H9 (cell line): ENCODE measurements at regions not wholly inside any gene's neighbourhood (a gene's known extent, or its start where the extent isn't known, plus 50 kb on each side); places are given as distances from the start of the nearest gene placed in this dataset.

Experiments used
- DNase-seq: peaks from one replicate; pipeline ENCODE4 v3.0.0-alpha.2; 2017
- H2AFZ ChIP-seq: one replicate; pipeline ENCODE4 v1.6.1; 2013; ENCODE audit warnings: mild to moderate bottlenecking, low read length, control low read depth, moderate library complexity
- H2AK5ac ChIP-seq: 2 replicates; pipeline ENCODE4 v1.6.1; 2013; ENCODE audit warnings: low read length, control low read depth, mixed read lengths; ENCODE audit not compliant: insufficient read length
- H2BK120ac ChIP-seq: one replicate; pipeline ENCODE4 v1.6.1; 2013; ENCODE audit warnings: low read depth, mild to moderate bottlenecking, low read length, control low read depth, inconsistent platforms; ENCODE audit not compliant: poor library complexity, severe bottlenecking
- H2BK12ac ChIP-seq: 2 replicates; pipeline ENCODE4 v1.6.1; 2013; ENCODE audit warnings: low read length, control low read depth, mixed read lengths, low read depth; ENCODE audit not compliant: insufficient read length
- H2BK15ac ChIP-seq: 2 replicates; pipeline ENCODE4 v1.6.1; 2013; ENCODE audit warnings: low read depth, low read length, control low read depth
- H2BK20ac ChIP-seq: one replicate; pipeline ENCODE4 v1.6.1; 2013; ENCODE audit warnings: low read depth, mild to moderate bottlenecking, low read length, control low read depth, inconsistent platforms; ENCODE audit not compliant: poor library complexity, severe bottlenecking
- H2BK5ac ChIP-seq: 2 replicates; pipeline ENCODE4 v1.6.1; 2013; ENCODE audit warnings: low read length, control low read depth, mixed read lengths; ENCODE audit not compliant: insufficient read length
- H3K14ac ChIP-seq: 2 replicates; pipeline ENCODE4 v1.6.1; 2013; ENCODE audit warnings: low read length, control low read depth; ENCODE audit not compliant: insufficient read depth
- H3K18ac ChIP-seq: 2 replicates; pipeline ENCODE4 v1.6.1; 2013; ENCODE audit warnings: low read depth, mild to moderate bottlenecking, mixed read lengths, low read length, control low read depth; ENCODE audit not compliant: insufficient read length
- H3K23ac ChIP-seq: 2 replicates; pipeline ENCODE4 v1.6.1; 2013; ENCODE audit warnings: low read length, control low read depth, mixed read lengths, low read depth; ENCODE audit not compliant: insufficient read length
- H3K23me2 ChIP-seq: 2 replicates; pipeline ENCODE4 v1.6.1; 2013; ENCODE audit warnings: low read depth, mild to moderate bottlenecking, mixed read lengths, low read length, control low read depth; ENCODE audit not compliant: insufficient read length, poor library complexity, severe bottlenecking
- H3K27ac ChIP-seq: 2 replicates; pipeline ENCODE4 v1.5.1; 2013; ENCODE audit warnings: low read length, control low read depth, mixed read lengths, low read depth; ENCODE audit not compliant: insufficient read length
- H3K27me3 ChIP-seq: 2 replicates; pipeline ENCODE4 v1.6.1; 2013; ENCODE audit warnings: low read length, control low read depth, inconsistent platforms; ENCODE audit not compliant: insufficient read depth
- H3K4ac ChIP-seq: 2 replicates; pipeline ENCODE4 v1.6.1; 2013; ENCODE audit warnings: low read depth, mild to moderate bottlenecking, control low read depth, inconsistent platforms, low read length, moderate library complexity
- H3K4me1 ChIP-seq: 2 replicates; pipeline ENCODE4 v1.6.1; 2013; ENCODE audit warnings: low read length, control low read depth, inconsistent platforms; ENCODE audit not compliant: insufficient read depth
- H3K4me2 ChIP-seq: 2 replicates; pipeline ENCODE4 v1.6.1; 2013; ENCODE audit warnings: low read length, control low read depth, mixed read lengths; ENCODE audit not compliant: insufficient read length, insufficient read depth
- H3K56ac ChIP-seq: 2 replicates; pipeline ENCODE4 v1.6.1; 2013; ENCODE audit warnings: low read depth, mild to moderate bottlenecking, mixed read lengths, low read length, control low read depth; ENCODE audit not compliant: insufficient read length
- H3K79me1 ChIP-seq: 2 replicates; pipeline ENCODE4 v1.6.1; 2013; ENCODE audit warnings: low read depth, mild to moderate bottlenecking, moderate library complexity, low read length, control low read depth, inconsistent platforms; ENCODE audit not compliant: insufficient read depth, poor library complexity, severe bottlenecking
- H3K79me2 ChIP-seq: 2 replicates; pipeline ENCODE4 v1.6.1; 2013; ENCODE audit warnings: low read length, control low read depth, inconsistent platforms; ENCODE audit not compliant: insufficient read depth
- H3K9ac ChIP-seq: 2 replicates; pipeline ENCODE4 v1.6.1; 2013; ENCODE audit warnings: low read length, control low read depth, mixed read lengths; ENCODE audit not compliant: insufficient read length; ENCODE audit errors: extremely low read depth
- H3K9me3 ChIP-seq: one replicate; pipeline ENCODE4 v1.6.1; 2013; ENCODE audit warnings: low read depth, low read length, inconsistent platforms; ENCODE audit not compliant: control insufficient read depth
- H3T11ph ChIP-seq: one replicate; pipeline ENCODE4 v1.6.1; 2013; ENCODE audit warnings: mild to moderate bottlenecking, low read length, control low read depth, inconsistent platforms
- H4K20me1 ChIP-seq: one replicate; pipeline ENCODE4 v1.6.1; 2013; ENCODE audit not compliant: control insufficient read depth, insufficient read length, insufficient read depth
- H4K5ac ChIP-seq: 2 replicates; pipeline ENCODE4 v1.6.1; 2013; ENCODE audit warnings: low read depth, mild to moderate bottlenecking, mixed read lengths, low read length, control low read depth; ENCODE audit not compliant: insufficient read length
- H4K8ac ChIP-seq: replicated peaks from 2 replicates; pipeline ENCODE4 v1.6.1; 2013; ENCODE audit warnings: low read length, control low read depth, mixed read lengths, low read depth; ENCODE audit not compliant: insufficient read length
- H4K91ac ChIP-seq: 2 replicates; pipeline ENCODE4 v1.6.1; 2013; ENCODE audit warnings: low read depth, mild to moderate bottlenecking, moderate library complexity, mixed read lengths, low read length, control low read depth; ENCODE audit not compliant: insufficient read length
- H3K27ac Mint-ChIP-seq, 3 experiments: 2 replicates in 2 of 3; 3 replicates in 1 of 3; pipeline ENCODE4 v1.8.0; 2020 to 2021; ENCODE audit warnings: mixed read lengths in 3 of 3, mild to moderate bottlenecking in 1 of 3, moderate library complexity in 1 of 3
- H3K27me3 Mint-ChIP-seq: 2 replicates; pipeline ENCODE4 v1.8.0; 2021; ENCODE audit warnings: low read depth, mild to moderate bottlenecking, moderate library complexity, mixed read lengths
- H3K36me3 Mint-ChIP-seq, 3 experiments: 2 replicates in 2 of 3; 3 replicates in 1 of 3; pipeline ENCODE4 v1.8.0; 2020 to 2021; ENCODE audit warnings: low read depth in 3 of 3, mixed read lengths in 3 of 3; ENCODE audit not compliant: insufficient read depth in 1 of 3
- H3K4me1 Mint-ChIP-seq, 2 experiments: 2 replicates each; pipeline ENCODE4 v1.8.0; 2020; ENCODE audit warnings: mixed read lengths in 2 of 2
- H3K4me3 Mint-ChIP-seq, 2 experiments: 2 replicates in 1 of 2; 3 replicates in 1 of 2; pipeline ENCODE4 v1.8.0; 2020 to 2021; ENCODE audit warnings: mild to moderate bottlenecking in 2 of 2, mixed read lengths in 2 of 2, moderate library complexity in 1 of 2
- H3K9me3 Mint-ChIP-seq, 2 experiments: 2 replicates in 1 of 2; 3 replicates in 1 of 2; pipeline ENCODE4 v1.8.0; 2020; ENCODE audit warnings: mild to moderate bottlenecking in 2 of 2, mixed read lengths in 2 of 2, moderate library complexity in 1 of 2
- CTCF ChIP-seq: fragments of 200-600 bp; sonication (generic); conservative IDR thresholded peaks from 3 replicates; pipeline ENCODE4 v1.8.0; 2021; ENCODE audit warnings: antibody characterized with exemption, mild to moderate bottlenecking
- WGBS: extraction: QIAGEN DNeasy Blood & Tissue Kit; methylation state at CpG from one replicate; pipeline ENCODE4 v1.1.7; 2013; ENCODE audit warnings: missing lambda C conversion rate, low lambda C conversion rate, mixed read lengths; ENCODE audit not compliant: insufficient read length; ENCODE audit errors: extremely low coverage; 5-methylcytosine and 5-hydroxymethylcytosine counted together

GRCh38 chr7:86262781-86263180 lies 380.9 kb upstream of the GRM3 start:
- no peaks in the 10 kb centered on the region for H4K20me1 ChIP-seq
- no peak overlapping the region for H4K5ac ChIP-seq
- DNase-seq: no peak
- no peaks in the 10 kb centered on the region for H3K27me3 Mint-ChIP-seq
- no peaks in the 10 kb centered on the region for H3K27me3 ChIP-seq
- H2AK5ac ChIP-seq: no peak overlapping the region
- H2AFZ ChIP-seq: no peak overlapping the region
- H3K79me1 ChIP-seq: no peaks in the 10 kb centered on the region
- no peak overlapping the region for H3K27ac Mint-ChIP-seq
- no peak overlapping the region for H2BK15ac ChIP-seq
- no peak overlapping the region for H4K8ac ChIP-seq
- H3K4me1 Mint-ChIP-seq: no peaks in the 10 kb centered on the region
- H2BK5ac ChIP-seq: no peak overlapping the region
- no peak overlapping the region for H2BK12ac ChIP-seq
- no peak overlapping the region for H3K18ac ChIP-seq
- H3K56ac ChIP-seq: no peak overlapping the region
- no peak overlapping the region for H2BK20ac ChIP-seq
- no peak overlapping the region for H3K4ac ChIP-seq
- no peak overlapping the region for H3K14ac ChIP-seq
- no peak overlapping the region for H4K91ac ChIP-seq
- H3K27ac ChIP-seq: no peak overlapping the region
- H3K9ac ChIP-seq: no peak overlapping the region
- no peak overlapping the region for H3T11ph ChIP-seq
- 0 out of 7 replicates have a peak, but pooled peaks cover 0 to under 1% (median 0%) of the 10 kb centered on the region in 3 experiments for H3K36me3 Mint-ChIP-seq
- no peaks in the 10 kb centered on the region for H3K4me1 ChIP-seq
- WGBS: no CpG with 5 or more reads among the region's 2 CpGs
- H3K4me2 ChIP-seq: no peak overlapping the region
- H2BK120ac ChIP-seq: no peak overlapping the region
- no peaks in the 10 kb centered on the region for H3K23me2 ChIP-seq
- H3K23ac ChIP-seq: no peak overlapping the region
- no peak overlapping the region for H3K4me3 Mint-ChIP-seq
- no peak for TF ChIP-seq CTCF
- no peaks in the 10 kb centered on the region for H3K79me2 ChIP-seq
- no peaks in the 10 kb centered on the region for H3K9me3 ChIP-seq
- 0 out of 5 replicates have a peak, but pooled peaks cover 0 to under 1% of the 10 kb centered on the region in 2 experiments for H3K9me3 Mint-ChIP-seq
